HG03521 (cell line): ENCODE measurements at regions not wholly inside any gene's neighbourhood (a gene's known extent, or its start where the extent isn't known, plus 50 kb on each side); places are given as distances from the start of the nearest gene placed in this dataset.
"Not testable (repeated sequence)": the region's sequence is repeated elsewhere in the genome, so short reads cannot be mapped to it uniquely, and the experiment has no call there.

Experiments
- ATAC-seq: cut with Tn5 transposase; IDR thresholded peaks from one replicate; pipeline ENCODE4 v1.9.1; 2021; ENCODE audit warnings: mild to moderate bottlenecking, moderate library complexity; ENCODE audit not compliant: unreplicated experiment

GRCh38 chr22:22061085-22062077 lies 78.8 kb upstream of the TOP3B start:
- ATAC-seq: no peak

DNA sequence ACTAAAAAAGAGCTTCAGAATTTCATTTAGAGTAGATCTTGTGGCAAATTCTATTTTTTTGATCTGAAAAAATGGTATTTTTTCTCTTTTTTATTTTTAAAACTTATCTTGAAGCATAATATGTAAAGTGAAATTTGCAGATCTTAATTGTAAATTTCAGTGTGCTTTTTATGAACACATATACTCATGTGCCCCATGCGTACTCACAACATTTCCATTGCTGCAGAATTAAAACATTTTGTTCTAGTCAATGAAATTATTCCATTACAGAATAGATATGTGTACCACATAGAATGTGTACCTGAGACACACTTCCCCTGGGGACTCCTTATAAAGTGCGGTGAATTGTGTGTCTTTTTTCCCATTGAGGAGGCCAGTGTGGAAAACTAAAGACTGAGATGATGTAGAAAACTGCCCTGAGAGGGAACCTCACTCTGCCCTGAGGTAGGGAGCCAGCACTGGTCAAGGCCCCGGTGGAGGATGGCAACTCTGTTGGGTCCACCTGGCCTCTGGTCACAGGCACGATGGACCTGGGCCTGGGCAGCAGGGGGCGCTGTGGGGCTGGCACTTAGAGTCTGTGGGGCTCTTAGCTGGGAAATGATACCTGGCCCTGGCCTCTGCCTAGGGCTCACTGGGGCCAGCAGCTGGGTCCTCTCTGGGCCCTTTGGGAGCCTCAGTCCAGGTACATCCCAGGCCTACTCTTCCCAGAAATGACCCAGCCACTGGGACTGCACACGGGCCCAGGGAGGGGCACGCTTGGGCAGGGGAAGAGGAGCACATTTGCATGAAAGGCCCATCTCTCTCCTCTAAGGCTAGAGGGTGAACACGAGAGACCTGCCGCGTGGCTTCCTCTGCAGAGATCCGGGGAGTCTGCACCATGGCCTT lies 77.9 kb upstream of the TOP3B start:
- no peak for ATAC-seq

DNA sequence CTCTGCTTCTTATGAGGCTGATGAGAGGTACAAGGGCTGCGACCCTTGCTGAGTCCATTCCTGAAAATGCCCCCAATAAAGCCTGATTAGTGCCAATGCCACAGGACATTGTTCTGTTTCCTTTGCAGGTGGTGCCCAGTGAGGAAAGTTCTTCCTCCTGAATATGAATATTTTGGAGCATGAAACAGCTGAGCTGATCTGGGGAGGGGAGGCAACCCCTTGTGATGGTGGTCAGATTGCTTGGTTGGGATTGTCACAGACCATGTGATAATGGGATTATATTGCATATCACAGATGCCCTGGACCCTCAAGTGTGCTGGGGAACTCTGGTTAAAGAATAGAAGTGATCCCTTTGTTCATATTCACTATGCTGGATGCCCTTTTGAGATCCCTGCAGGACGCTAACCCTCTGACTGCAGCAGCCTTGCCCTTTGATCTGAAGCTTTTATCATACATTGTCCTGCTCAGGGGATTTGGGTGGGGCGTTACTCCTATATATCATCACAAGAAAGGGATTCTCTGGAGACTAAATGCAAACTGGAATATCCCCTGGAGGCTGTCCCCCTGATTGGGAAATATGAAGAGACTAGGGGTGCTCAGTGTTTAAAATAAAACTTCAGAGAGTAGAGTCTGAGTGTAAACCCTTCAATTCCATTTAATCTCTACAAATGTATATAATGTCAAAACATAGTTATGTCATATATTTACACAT lies 76.9 kb upstream of the TOP3B start:
- ATAC-seq: no peak

DNA sequence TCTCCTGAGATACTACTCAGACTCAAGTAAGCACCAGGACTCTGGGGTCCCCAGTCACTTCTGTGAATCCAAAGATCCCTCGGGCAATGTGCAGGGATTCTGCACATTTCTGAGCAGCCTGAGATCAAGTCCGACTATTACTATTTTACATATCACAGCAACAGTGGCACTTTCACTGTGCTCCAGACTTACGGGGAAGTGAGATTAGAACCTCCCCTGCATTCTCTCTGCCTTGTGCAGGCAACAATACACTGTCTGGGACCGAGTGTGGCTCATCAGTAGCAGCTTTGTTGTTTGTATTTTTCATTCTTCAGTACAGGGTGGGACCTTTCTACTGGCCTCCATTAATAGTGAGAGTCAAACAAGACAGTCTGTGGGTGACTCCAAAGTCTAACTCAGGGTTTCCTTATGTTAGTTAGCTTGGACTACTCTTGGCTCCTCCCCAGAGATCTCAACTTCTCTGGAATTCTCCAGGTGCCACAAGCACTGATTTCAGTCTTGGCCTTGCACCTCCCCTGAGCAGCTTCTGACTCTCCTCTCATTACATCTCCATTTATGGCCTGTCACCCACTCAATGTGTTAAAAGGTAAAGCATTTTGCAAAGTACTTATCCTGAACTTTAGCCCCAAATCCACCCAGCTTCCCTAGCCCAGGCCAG lies 76.2 kb upstream of the TOP3B start:
- ATAC-seq: no peak

DNA sequence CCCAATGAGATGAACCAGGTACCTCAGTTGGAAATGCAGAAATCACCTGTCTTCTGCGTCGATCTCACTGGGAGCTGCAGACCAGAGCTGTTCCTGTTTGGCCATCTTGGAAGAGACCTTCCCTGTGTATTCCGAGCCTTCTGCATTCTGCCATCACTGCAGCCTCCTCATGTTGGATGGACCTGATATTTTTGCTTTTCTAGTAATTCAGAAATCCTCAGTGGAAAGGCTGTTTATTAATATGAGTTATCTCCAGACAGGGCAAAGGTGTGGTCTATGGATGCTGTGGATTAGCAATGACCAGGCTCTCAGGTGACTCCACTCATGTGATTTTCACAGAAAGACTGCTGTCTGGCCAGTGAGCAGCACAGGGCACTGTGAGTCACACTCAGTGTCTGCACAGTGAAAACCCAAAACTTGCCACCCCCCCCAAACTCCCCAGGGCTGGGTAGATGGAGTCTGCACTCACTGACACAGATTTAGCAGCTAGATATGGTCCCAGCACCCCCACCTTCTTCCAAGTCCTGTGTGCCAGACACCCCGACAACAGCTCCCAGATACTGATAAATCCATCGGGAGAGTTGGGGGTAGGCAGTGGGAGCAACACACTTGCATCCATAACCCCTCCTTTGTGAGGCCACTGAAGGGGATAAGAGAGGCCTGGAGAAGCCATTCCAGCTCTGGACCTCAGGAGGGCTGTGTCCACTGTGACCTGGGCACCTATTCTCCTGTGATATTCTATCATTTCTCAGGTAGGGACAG lies 75.2 kb upstream of the TOP3B start:
- no peak for ATAC-seq

DNA sequence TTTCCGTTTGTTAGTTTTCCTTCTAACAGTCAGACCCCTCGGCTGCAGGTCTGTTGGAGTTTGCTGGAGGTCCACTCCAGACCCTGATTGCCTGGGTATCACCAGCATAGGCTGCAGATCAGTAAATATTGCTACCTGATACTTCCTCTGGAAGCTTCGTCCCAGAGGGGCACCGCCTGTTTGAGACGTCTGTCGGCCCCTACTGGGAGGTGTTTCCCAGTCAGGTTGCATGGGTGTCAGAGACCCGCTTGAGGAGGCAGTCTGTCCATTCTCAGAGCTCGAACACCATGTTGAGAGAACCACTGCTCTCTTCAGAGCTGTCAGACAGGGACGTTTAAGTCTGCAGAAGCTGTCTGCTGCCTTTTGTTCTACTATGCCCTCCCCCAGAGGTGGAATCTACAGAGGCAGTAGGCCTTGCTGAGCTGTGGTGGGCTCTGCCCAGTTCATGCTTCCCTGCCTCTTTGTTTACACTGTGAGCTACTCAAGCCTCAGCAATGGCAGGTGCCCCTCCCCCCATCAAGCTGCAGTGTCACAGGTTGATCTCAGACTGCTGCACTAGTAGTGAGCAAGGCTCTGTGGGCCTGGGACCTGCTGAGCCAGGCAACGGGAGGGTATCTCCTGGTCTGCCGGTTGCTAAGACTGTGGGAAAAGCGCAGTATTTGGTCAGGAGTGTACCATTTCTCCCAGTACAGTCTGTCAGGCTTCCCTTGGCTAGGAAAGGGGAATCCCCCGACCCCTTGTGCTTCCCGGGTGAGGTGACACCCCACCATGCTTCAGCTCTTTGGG lies 74.4 kb upstream of the TOP3B start:
- not testable (repeated sequence) for ATAC-seq

GRCh38 chr22:22052548-22053139 lies 70.1 kb upstream of the TOP3B start:
- not testable (repeated sequence) for ATAC-seq

DNA sequence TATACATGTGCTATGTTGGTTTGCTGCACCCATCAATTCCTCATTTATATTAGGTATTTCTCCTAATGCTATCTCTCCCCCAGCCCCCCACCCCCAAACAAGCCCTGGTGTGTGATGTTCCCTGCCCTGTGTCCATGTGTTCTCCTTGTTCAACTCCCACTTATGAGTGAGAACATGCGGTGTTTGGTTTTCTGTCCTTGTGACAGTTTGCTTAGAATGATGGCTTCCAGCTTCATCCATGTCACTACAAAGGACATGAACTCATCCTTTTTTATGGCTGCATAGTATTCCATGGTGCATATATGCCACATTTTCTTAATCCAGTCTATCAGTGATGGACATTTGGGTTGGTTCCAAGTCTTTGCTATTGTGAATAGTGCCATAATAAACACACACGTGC lies 68.4 kb upstream of the TOP3B start:
- ATAC-seq: not testable (repeated sequence)

DNA sequence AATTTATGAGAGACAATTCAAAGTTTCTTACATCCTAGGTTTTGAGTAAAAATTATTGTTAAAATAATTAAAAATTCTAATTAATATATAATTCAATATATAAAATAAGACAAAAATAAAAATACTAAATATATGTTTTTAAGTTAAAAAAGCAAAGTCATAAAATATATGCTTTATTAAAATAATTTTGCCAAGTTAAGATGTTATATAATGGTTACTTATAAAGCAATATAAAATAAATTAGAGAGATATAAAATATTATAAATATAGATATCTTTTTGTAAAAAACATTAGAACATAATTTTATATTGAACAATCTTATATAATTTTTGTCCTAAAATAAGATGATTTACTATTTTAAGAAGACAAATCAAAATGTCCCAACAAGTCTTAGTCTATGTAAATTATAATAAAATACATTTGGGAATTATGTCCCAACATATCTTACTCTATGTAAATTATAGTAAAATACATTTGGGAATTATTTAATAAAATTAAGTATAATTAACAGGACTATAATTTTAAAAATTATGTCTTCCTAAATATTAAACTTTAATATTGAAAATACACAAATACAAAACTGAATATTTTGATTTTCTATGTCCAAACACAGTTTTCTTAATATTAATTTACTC lies 67.7 kb upstream of the TOP3B start:
- no peak for ATAC-seq

DNA sequence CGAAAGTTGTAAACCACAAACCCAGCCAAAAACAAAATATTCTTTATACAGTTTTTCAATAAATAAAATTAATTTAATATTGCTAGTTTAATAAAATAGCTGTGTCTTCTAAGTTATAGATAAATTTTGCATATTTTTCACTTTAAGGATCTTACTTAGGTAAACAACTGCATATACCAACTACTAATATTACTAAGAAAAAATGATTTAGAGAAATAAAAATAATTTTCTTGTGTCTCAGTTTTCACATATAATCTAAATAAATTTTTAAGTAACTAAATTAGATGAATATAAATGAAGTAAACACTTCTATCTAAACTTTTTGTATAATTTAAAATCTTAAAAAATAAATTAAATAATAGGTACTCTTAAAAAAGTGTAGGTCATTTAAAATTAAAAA lies 67.1 kb upstream of the TOP3B start:
- no peak for ATAC-seq

DNA sequence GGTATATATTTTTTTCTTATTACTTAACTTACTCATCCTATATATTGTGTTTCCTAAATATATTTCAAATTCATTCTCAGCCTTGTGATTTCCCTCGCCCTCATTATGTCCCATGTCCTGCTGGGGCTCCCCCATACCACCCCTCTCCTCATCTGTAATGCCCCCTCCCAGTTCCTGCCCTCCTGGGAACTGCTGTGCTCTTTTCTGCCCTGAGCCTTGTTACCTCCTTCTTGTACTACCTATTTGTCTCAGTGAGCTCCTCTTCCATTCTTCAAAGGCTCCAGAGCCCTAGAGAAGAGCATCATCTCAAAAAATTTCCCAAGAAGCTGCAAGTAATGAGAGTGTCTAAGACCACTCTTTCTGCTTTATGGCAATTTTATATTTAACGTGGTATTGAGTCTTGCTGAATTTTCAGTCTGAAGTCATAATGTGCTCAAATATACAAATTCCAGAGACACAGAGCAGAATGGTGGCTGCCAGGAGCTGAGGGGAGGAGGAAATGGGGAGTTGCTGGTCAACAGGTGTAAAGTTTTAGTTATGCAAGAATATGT lies 66.5 kb upstream of the TOP3B start:
- no peak for ATAC-seq

DNA sequence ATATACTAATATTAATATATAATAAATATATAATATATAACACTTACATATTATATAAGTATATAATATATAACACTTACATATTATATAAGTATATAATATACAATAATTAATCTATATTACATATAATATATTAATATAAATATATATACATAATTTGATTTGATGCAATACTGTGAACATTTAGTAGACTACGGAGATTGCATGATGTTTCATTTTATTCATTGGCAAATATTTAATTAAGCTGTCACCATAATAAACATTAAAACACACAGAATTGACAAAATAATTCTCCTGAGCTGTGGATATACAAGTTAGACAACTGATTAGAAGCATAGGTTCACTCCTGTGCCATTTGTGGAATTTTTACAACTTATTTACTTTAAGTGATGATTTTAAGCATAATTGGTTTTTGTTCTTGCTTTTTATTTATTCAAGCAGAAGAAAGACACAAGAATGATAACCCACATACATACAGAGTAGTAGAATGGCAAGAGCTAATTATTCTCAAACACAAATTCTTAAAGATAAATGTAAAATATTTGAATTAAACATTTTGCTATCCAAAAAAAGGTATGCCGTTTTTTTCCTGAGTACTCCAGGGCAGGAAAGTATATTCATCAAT lies 65.8 kb upstream of the TOP3B start:
- no peak for ATAC-seq

GRCh38 chr22:22047776-22048175 lies 65.2 kb upstream of the TOP3B start:
- no peak for ATAC-seq

DNA sequence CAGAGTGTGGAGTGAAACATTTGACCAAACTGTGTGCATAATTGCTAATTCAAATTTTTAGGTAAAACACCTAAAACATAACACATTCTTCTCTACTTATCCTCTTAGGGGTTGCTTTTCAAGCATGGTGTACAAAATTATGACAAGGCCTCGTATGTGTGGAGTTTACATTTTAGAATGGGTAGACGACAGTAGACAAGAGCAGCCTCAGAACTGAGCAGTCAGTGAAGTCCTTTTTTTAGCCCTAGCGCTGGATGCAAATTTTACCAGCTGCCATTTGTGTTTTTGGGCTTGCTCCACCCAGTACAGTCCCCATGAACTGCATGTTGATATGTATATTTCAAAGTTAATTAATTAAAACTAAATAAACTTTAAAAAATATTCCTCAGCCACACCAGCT lies 64.7 kb upstream of the TOP3B start:
- no peak for ATAC-seq

DNA sequence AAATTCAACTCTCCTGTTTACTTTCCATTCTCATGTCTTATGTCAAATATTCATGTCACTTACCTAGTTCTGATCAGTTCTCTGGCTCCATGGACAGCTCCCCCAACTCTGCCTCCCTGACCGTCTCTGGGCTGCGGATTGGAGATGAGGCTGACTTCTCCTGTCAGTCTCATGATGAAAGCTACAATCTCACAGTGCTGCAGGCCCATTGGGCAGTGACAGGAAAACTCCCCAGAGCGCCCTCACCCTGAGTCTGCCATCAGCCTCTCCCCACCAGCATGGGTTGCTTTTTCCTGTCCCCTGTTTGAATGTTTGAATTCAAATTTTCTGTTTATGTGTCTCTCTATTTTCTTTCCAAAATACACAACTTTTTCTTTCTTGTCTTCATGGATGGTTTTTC lies 63.8 kb upstream of the TOP3B start:
- no peak for ATAC-seq

- ATAC-seq: no peak
Observed at GRCh38 chr22:22045571-22046335, 63.2 kb upstream of the TOP3B start.

DNA sequence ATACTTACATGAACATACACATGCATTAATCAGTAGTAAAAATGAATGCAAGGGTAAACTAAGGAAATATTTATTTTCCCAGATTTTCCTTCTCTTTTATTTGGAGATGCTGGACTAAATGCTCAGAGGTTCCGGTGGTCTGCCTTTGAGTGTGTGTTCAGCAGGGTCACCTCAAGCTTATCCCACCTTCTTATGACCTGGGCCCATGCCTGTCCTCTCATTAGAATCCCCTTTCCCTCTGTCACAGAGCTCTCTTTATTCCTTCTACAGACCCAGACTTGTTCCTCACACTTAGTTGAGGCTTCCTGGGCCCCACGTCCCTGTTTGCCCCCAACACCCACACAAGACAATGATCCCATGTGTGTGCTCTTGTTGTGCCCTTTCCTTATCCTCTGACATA lies 61.6 kb upstream of the TOP3B start:
- ATAC-seq: no peak
